ENCODE measurements at regions not wholly inside any gene's neighbourhood (a gene's known extent, or its start where the extent isn't known, plus 50 kb on each side); places are given as distances from the start of the nearest gene placed in this dataset.

DNA sequence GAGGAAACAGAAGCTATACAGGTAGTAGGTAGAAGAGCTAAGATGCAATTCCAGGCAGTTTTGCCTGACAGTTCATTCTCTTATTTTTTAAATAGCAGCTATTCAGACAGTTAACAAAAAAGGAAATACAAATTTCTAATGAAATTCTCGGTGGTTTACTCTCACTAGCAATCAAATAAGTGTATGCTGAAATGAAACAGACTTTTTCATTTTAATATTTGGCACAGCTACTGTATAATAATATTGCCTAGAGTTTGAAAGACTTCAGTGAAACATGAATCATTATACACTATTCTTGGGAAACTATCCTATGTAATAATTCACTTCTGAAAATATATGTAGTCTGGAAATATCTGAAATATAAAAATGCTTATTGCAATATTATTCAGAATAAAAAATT is 463.2 kb upstream of the AGTR1 start:
- no peak for DNase-seq (ENCODE audit: low read depth, low spot score)
- POLR2A ChIA-PET, result no interaction called here
- CTCF ChIA-PET, result no interaction called here
- H3K4me3 ChIP-seq (ENCODE audit: low read depth, low read length), result no peak overlapping the region
- TF ChIP-seq, protein P1, sequence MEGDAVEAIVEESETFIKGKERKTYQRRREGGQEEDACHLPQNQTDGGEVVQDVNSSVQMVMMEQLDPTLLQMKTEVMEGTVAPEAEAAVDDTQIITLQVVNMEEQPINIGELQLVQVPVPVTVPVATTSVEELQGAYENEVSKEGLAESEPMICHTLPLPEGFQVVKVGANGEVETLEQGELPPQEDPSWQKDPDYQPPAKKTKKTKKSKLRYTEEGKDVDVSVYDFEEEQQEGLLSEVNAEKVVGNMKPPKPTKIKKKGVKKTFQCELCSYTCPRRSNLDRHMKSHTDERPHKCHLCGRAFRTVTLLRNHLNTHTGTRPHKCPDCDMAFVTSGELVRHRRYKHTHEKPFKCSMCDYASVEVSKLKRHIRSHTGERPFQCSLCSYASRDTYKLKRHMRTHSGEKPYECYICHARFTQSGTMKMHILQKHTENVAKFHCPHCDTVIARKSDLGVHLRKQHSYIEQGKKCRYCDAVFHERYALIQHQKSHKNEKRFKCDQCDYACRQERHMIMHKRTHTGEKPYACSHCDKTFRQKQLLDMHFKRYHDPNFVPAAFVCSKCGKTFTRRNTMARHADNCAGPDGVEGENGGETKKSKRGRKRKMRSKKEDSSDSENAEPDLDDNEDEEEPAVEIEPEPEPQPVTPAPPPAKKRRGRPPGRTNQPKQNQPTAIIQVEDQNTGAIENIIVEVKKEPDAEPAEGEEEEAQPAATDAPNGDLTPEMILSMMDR (IDR thresholded peaks at IDR 0.05; ENCODE audit: insufficient read depth, low read length, missing control alignments), result no peak

DNA sequence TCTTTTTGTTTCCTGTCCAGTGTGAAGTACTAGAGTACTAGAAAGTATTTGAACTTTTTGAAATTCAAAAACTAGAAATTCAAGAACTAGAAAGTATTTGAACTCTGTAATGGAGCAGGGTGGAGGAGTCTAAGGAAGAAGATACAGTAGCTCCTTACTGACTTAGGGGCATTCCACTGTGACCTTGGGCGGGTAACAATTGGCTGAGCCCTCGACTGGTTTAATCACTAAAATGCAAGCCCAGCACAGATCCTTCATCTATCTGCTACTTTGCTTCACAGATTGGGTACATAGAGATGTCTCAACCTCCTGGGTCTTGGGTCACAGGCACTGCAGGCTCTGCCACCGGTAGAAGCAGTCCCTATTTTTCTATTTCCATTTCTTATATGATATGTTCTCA is 462.1 kb upstream of the AGTR1 start:
- TF ChIP-seq, protein P1 (IDR thresholded peaks at IDR 0.05; ENCODE audit: insufficient read depth, low read length, missing control alignments), result no peak
- no peak overlapping the region for H3K4me3 ChIP-seq (ENCODE audit: low read depth, low read length)
- no peak for DNase-seq (ENCODE audit: low read depth, low spot score)
- CTCF ChIA-PET, result no interaction called here
- POLR2A ChIA-PET, result no interaction called here

DNA sequence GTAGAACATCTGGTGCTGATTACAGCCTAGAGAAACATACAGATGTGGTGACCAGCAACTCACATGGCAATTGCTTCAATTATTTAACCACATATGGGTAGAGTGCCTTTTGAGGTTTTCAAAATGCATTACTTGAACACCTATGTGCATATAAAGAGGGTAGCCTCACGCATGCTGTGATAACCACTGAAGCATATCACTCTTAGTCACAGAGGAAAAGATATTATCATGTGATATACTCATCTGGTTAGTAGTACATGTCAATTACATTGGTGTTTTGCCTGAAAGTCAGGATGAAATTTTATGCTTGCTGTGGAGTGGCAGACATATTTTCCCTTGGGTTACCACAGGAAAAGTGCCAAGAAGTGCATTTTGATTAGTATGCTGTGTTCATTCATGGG is 459.3 kb upstream of the AGTR1 start:
- ChIA-PET CTCF (no interaction called here), POLR2A (no interaction called here)
- TF ChIP-seq, protein P1 (IDR thresholded peaks at IDR 0.05; ENCODE audit: insufficient read depth, low read length, missing control alignments), result no peak

GRCh38 chr3:148240351-148240750 is 457.4 kb upstream of the AGTR1 start:
- CTCF ChIA-PET, result no interaction called here
- no peak for DNase-seq (ENCODE audit: low read depth, low spot score)
- TF ChIP-seq, protein P1 (IDR thresholded peaks at IDR 0.05; ENCODE audit: insufficient read depth, low read length, missing control alignments), result no peak
- no peak overlapping the region for H3K4me3 ChIP-seq (ENCODE audit: low read depth, low read length)
- POLR2A ChIA-PET, result no interaction called here

More for the DNA sequence above, 459.3 kb upstream of the AGTR1 start:
- no peak for DNase-seq (ENCODE audit: low read depth, low spot score)
- no peak overlapping the region for H3K4me3 ChIP-seq (ENCODE audit: low read depth, low read length)

- CTCF ChIA-PET, result no interaction called here
- TF ChIP-seq, protein P1 (IDR thresholded peaks at IDR 0.05; ENCODE audit: insufficient read depth, low read length, missing control alignments), result no peak
These were observed 454.1 kb upstream of the AGTR1 start for GRCh38 chr3:148243609-148244008.

DNA sequence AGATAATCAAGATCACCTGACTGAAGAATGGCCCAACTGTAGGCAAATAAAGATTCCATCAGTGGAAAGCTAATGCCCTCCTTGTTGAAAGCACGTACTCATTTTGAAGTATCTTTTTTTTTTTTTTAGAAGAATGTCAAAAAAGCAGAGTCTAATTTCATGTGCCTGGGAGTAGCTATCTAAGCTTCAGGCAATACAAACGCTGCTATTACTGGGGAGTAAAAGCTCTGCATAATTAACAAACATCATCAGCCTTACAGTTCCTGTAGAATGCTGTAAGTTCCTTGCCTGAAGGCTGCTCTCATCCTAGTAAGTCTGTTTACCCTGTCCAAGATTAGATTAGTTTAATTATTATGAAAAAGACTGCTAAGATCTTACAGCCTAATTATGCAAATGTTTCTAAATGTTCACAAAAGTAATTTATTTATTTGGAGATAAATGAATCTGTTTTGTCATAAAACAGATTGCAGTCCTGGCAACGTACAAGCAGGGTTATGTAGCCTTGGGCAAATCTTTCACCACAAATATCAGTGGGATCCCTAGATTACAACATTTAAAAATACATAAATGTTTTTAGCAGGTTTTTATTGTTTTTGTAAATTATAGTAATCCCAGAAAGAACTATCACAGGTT is 451.3 kb upstream of the AGTR1 start:
- POLR2A ChIA-PET, result no interaction called here
- TF ChIP-seq, protein P1 (IDR thresholded peaks at IDR 0.05; ENCODE audit: insufficient read depth, low read length, missing control alignments), result no peak
- no peak for DNase-seq (ENCODE audit: low read depth, low spot score)
- CTCF ChIA-PET, result interaction anchor here (1.0 kb wide), 1 partner anchor 63 kb away, joined by 3 read pairs; no protein-coding TSS in a partner anchor
- no peak overlapping the region for H3K4me3 ChIP-seq (ENCODE audit: low read depth, low read length)

More at GRCh38 chr3:148243609-148244008, 454.1 kb upstream of the AGTR1 start:
- POLR2A ChIA-PET, result no interaction called here
- no peak overlapping the region for H3K4me3 ChIP-seq (ENCODE audit: low read depth, low read length)
- no peak for DNase-seq (ENCODE audit: low read depth, low spot score)

All from AG04449 (cell line).